HG03558 (cell line): ENCODE measurements at regions not wholly inside any gene's neighbourhood (a gene's known extent, or its start where the extent isn't known, plus 50 kb on each side); places are given as distances from the start of the nearest gene placed in this dataset.
"Not testable (repeated sequence)": the region's sequence is repeated elsewhere in the genome, so short reads cannot be mapped to it uniquely, and the experiment has no call there.

Experiments
- ATAC-seq: cut with Tn5 transposase; IDR thresholded peaks from one replicate; pipeline ENCODE4 v1.9.1; 2021; ENCODE audit warnings: moderate number of reproducible peaks; ENCODE audit not compliant: unreplicated experiment; ENCODE audit errors: extremely low read depth

- no peak for ATAC-seq
Measured at GRCh38 chr3:21894459-21895340, 143.7 kb upstream of the ZNF385D start.

DNA sequence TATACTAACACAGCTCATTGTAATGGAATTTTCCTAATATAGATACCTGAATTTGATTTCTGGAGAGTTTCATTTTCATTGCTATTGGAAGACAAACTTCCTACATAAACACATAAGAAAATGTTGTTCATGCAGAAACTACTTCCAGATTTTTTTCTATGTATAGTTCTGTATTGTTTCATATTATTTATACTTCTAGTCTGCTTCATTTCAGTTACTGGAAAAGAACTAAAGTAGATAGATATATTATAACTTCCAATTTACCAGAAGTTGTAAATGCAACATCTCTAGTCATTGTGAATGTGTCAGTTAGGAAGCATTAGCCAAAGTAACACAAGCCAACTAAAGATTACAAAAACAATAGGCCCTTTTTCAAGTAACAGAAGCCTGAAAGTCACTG lies 147.3 kb upstream of the ZNF385D start:
- no peak for ATAC-seq

DNA sequence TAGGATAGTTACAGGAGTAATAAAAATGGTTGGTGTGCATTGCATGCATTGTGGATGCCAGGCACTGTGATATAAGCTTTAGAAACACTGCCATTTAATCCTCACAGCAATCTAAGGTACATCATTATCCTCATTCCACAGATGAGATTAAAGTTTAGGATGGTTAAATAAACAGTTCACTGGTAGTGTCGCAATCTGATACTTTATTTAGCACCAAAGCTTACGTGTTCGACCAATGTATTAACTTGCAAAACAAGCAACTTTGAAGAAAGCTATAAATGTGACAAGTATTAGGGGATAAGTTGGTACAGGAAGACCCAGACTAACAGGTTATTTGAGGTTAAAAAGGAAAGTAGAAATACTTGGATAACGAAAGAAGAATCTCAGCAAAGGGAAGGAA lies 150.5 kb upstream of the ZNF385D start:
- no peak for ATAC-seq

DNA sequence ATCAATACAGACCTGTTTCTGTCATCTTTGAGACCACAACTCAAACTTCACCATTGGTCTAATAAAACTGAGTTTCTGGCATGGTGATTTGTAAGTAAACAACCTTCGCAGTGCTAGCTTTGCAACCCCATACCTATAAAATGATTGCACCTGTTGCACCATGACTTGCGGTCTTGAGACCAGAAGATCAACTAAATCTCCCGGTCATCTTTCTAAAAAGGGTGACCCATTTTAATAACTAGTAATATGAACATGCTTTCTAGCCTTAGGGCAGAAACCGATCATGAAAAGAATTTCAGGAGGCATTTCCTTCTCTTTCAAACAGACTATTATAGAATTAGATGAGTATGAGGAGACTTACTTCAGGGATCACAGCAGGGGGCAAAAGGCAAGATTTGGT lies 151.9 kb upstream of the ZNF385D start:
- ATAC-seq, result no peak

DNA sequence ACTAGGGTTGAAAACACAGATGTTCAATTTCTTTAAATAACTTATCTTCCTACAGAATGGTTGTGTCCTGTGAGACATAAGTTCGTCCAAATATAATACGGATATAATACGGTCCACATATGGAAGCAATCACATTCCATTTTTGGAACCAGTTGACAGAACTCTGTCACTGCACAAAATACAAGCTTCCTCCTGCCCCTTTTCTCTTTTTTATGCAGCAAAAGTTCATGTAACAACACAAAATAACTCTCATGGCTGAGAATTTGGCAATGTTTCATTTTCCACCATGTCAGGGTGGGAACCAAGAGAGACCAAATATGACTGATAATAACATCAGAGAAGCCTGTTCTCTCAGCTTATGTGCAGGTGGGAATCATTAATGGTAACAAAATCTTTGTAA lies 158.1 kb upstream of the ZNF385D start:
- ATAC-seq, result no peak

DNA sequence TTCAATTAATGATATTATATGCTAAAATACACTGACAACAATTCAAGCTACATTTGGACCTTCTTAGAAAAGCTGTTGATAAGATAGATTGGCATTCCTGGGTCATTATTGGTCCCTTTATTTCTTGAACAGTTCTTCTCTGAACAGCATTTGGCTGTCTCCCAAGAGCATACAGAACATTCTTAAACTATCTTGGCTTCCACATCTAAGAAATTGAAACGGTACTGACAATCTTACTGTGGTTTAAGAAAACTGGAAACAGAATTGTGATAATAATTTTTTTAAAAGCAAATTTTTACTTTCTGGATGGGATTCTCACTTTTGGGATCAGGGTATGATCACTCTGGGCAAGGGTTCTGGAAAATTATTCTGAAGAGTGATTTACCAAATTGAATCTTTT lies 161.7 kb upstream of the ZNF385D start:
- ATAC-seq, result no peak

- ATAC-seq, result no peak
Measured at GRCh38 chr3:21913791-21914190, 162.8 kb upstream of the ZNF385D start.

DNA sequence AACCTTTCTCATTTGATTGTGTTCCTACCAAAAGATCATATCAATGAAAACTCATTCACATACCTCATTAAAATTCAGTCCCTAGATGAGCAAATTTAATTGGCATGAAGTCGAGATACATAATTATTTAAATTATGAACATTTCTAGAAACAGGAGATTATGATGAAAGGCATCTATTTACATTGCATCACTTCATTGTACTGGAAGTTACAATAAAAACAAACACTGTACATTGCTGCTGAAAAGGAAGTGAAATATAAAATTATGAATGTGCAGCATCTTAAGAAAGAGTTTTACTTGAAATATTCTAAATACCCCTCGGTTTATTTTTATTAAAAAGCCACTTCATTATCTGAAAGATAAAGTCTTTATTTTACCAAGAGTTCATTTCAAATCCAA lies 163.4 kb upstream of the ZNF385D start:
- ATAC-seq, result no peak

DNA sequence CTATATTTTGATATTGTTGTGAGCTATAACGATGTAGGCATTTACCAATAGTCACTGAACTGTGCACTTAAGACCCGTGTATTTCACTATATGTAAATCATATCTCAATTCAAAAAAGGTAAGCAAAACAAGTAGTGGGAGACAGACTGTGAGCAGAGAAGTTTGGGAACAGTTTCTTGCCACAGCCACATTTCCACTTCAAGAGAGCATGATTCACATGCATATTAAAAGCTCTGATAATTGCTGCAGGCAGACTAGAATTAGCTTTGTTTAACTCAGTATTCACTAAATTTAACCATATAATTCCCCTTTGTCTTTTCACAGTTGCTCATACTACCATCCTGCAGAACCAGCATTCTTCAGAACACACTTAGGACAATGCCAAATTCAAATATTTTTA lies 168.4 kb upstream of the ZNF385D start:
- ATAC-seq, result no peak

- ATAC-seq, result no peak
Measured at GRCh38 chr3:21920421-21920861, 169.4 kb upstream of the ZNF385D start.

DNA sequence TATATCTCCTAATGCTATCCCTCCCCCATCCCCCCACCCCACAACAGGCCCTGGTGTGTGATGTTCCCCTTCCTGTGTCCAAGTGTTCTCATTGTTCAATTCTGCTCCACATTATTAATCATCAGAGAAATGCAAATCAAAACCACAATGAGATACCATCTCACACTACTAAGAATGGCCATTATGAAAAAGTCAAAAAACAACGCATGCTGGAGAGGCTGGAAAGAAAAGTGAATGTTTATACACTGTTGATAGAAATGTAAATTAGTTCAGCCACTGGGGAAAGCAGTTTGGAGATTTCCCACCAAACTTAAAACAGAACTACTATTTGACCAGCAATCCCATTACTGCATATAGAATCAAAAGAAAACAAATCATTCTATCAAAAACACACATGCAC lies 172.1 kb upstream of the ZNF385D start:
- ATAC-seq, result not testable (repeated sequence)

- ATAC-seq, result no peak
Measured at GRCh38 chr3:21927261-21927660, 176.3 kb upstream of the ZNF385D start.

GRCh38 chr3:21934591-21934990 lies 183.6 kb upstream of the ZNF385D start:
- ATAC-seq, result no peak

- ATAC-seq, result no peak
Measured at GRCh38 chr3:21936207-21936606, 185.2 kb upstream of the ZNF385D start.

- ATAC-seq, result no peak
Measured at GRCh38 chr3:21938267-21938681, 187.3 kb upstream of the ZNF385D start.

DNA sequence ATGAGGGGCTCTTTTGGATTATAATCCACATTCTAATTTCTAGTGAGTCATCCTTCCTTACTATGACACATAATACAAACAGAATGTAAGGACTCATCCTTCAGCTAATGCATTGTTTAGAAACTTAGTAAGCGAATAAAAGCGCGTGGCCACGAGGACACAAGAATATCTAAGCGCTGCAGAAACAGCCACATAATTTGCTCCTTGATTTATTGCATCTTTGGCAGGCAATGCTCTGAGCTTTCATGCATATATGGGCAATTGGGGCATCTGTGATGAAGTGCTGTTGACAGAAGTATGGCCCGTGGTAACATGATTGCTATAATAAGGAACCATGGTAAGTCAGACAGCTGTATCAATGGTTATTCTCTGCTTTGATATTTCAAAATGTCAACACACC lies 191.3 kb upstream of the ZNF385D start:
- ATAC-seq, result no peak

DNA sequence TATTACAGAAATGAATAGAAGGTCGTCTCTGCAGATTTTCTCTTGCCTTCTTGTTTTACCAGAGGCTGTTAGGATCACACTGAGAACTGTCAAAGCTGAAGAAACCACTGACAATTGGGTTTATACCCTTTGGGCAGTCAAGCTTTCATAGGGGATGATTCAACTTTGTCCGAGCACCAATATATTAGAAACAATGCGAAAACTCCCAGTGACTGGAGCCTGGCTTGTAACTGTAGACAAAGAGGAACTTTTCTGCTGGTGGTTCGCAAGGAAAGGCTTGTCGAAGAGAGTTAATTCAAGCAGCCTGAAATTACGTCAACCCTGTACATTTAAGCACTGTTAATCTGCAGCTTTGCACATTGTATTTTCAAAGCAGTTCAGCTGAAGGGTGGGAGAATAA lies 193.2 kb upstream of the ZNF385D start:
- ATAC-seq, result no peak

DNA sequence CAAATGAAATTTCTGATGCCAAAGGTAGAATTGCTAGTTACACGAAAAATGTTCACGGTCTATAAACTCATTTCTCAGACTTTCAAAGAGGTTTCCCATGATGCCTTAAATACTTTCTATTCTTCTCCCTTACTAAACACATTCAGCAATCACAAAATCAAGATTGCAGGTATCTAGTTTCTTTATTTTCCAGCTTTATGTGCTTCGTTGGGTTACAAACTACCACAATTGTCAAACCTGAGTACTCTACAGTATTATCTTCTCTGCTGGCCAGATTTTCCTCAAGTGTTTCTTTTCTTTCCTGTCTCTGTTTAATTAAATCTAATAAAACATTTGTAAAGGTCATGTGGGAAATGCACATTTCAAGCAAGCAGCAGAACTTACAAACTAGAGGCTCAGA lies 201.8 kb upstream of the ZNF385D start:
- ATAC-seq, result no peak

DNA sequence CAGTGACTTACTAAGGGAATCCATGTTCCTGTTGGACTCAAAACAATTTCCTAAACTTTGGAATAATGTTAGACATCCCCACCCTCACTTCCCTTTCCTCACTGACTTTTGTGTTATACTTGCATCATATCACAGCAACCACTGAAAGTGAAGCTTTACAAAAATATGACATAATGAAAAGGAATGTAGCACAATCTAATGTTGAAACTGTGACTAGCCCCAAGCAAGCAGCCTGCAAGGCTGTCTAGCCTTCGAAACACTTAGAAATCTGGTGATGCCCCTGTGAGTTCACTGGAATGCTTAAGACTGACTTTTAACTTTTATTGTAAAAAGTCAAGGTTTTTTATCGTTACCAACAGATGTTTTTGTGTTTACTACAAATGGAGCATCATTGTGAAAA lies 203.7 kb upstream of the ZNF385D start:
- no peak for ATAC-seq

DNA sequence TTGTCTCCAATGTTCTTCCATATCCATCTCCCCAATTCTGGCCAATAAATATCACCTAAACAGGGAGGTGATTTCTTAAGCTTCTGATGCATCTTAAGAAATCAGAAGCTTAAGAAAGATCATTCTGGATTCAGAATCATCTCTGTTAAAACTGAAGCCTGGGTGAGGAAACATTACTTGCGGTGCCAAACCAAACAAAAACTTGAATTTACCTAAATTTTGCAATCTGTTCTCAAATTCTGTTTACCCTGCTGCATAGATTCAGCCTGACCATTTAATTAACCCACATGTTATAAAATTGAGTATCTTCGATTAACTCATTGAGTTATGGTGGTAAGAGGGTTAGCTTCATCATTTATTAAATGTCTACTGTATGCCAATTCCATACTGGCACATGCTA lies 204.4 kb upstream of the ZNF385D start:
- no peak for ATAC-seq

DNA sequence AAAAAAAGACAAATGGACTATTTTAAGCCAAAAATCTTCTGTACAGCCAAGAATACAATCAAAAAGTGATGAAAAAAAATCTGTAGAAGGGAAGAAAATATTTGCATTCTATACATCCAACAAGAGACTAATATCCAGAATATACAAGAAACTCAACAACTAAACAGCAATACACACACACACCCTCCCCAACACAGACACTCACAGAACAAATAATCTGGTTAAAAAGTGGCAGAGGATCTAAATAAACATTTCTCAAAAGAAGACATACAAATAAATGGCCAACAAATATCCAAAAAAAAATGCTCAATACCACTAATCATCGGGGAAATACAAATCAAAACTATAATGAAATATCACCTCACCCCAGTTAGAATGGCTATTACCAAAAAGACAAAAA lies 209.0 kb upstream of the ZNF385D start:
- ATAC-seq, result no peak

GRCh38 chr3:21962456-21962855 lies 211.4 kb upstream of the ZNF385D start:
- no peak for ATAC-seq
